Suprapubic skin (tissue), 4 donors: ENCODE measurements at regions not wholly inside any gene's neighbourhood (a gene's known extent, or its start where the extent isn't known, plus 50 kb on each side); places are given as distances from the start of the nearest gene placed in this dataset.

Experiments used
- DNase-seq, 2 donors: peaks; one replicate each; pipeline ENCODE4 v3.0.0-alpha.2; 2019; ENCODE audit warnings: low spot score in 2 of 2
- H3K27ac ChIP-seq: fragments of 200-600 bp; sonication (generic); one replicate; pipeline ENCODE4 v1.5.1; 2019
- H3K27me3 ChIP-seq: fragments of 200-600 bp; sonication (generic); one replicate; pipeline ENCODE4 v1.5.1; 2019
- H3K36me3 ChIP-seq: fragments of 200-600 bp; sonication (generic); one replicate; pipeline ENCODE4 v1.5.1; 2019
- H3K4me1 ChIP-seq: fragments of 200-600 bp; sonication (generic); one replicate; pipeline ENCODE4 v1.5.1; 2019
- H3K4me3 ChIP-seq: fragments of 200-600 bp; sonication (generic); one replicate; pipeline ENCODE4 v1.5.1; 2019; ENCODE audit warnings: mild to moderate bottlenecking
- H3K9me3 ChIP-seq: fragments of 200-600 bp; sonication (generic); one replicate; pipeline ENCODE4 v1.5.1; 2019
- EP300 ChIP-seq: sonication (generic); formaldehyde crosslinking; IDR thresholded peaks from one replicate; pipeline ENCODE4 v1.6.1; 2017; ENCODE audit warnings: antibody characterized with exemption
- POLR2A ChIP-seq, 2 donors: fragments of 450-650 bp; IDR thresholded peaks; one replicate each; pipeline ENCODE4 v1.6.1; 2017; ENCODE audit warnings: antibody characterized with exemption in 2 of 2, mild to moderate bottlenecking in 2 of 2, moderate library complexity in 2 of 2
- POLR2AphosphoS5 ChIP-seq, 3 donors: sonication (generic); formaldehyde crosslinking; IDR thresholded peaks; one replicate each; pipeline ENCODE4 v1.6.1; 2017; ENCODE audit warnings: antibody characterized with exemption in 3 of 3
- WGBS: methylation state at CpG from one replicate; pipeline ENCODE4 v1.1.5; 2018; 5-methylcytosine and 5-hydroxymethylcytosine counted together
- TF ChIP-seq, protein P1 (sequence below), 2 donors: fragments of 200-600 bp in 1 of 2; fragments of 450-650 bp in 1 of 2; sonication (generic) in 1 of 2; IDR thresholded peaks; one replicate each; pipeline ENCODE4 v1.5.1; 2016 to 2019; ENCODE audit warnings: antibody characterized with exemption in 2 of 2, mild to moderate bottlenecking in 1 of 2, moderate library complexity in 1 of 2

DNA sequence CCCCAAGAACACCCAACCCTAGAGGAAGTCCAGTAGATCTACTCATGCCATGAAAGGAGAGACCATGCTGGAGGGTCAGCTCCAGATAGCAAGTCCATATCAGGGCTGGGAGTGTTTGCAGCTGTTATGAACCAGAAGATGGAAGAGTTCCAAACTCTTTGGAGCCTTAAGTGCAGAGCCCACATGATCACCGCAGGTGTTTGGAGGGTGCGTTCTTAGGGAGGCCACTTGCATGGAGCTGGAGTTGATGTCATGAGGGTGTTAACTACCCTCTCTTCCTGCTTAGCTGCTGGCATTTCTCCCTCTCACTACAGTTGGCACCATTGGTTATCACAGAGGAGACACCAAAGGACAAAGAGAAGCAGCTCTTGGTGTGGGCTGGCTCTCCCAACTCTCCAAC is 616.9 kb downstream of the AJAP1 start:
- 63% methylated on average over 2 of the region's 2 CpGs for WGBS
- H3K4me3 ChIP-seq = no peak overlapping the region
- no peaks in the 10 kb centered on the region for H3K36me3 ChIP-seq
- H3K9me3 ChIP-seq = no peaks in the 10 kb centered on the region
- DNase-seq = peak in 1 of 2 donors; percentile 16
- H3K27me3 ChIP-seq = peaks cover 18% of the 10 kb centered on the region
- no peaks in the 10 kb centered on the region for H3K4me1 ChIP-seq
- H3K27ac ChIP-seq = no peak overlapping the region
- no peak for TF ChIP-seq POLR2A (IDR thresholded peaks at IDR 0.05)
- TF ChIP-seq, protein P1, sequence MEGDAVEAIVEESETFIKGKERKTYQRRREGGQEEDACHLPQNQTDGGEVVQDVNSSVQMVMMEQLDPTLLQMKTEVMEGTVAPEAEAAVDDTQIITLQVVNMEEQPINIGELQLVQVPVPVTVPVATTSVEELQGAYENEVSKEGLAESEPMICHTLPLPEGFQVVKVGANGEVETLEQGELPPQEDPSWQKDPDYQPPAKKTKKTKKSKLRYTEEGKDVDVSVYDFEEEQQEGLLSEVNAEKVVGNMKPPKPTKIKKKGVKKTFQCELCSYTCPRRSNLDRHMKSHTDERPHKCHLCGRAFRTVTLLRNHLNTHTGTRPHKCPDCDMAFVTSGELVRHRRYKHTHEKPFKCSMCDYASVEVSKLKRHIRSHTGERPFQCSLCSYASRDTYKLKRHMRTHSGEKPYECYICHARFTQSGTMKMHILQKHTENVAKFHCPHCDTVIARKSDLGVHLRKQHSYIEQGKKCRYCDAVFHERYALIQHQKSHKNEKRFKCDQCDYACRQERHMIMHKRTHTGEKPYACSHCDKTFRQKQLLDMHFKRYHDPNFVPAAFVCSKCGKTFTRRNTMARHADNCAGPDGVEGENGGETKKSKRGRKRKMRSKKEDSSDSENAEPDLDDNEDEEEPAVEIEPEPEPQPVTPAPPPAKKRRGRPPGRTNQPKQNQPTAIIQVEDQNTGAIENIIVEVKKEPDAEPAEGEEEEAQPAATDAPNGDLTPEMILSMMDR (IDR thresholded peaks at IDR 0.05) = no peak
- no peak for TF ChIP-seq POLR2AphosphoS5 (IDR thresholded peaks at IDR 0.05)
- TF ChIP-seq EP300 = no peak

DNA sequence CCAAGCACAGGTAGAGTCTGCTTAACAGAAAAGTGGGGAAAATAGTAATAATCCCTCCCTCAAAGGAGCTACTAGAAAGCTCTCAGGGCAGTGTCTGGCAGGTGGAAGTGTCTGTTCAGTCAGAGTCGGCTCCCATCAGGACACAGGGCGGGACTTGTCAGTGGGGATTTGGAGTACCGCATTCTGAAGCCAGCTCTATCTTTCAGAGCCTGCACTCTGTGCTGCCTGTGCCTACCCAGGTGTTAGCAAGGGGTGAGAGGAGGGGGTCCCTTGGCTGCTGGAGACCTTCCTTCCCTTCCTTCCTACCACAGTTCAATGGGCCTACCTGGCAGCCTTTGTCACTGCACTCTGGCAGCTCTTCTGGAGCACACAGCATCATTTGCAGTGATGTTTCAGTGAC is 615.5 kb downstream of the AJAP1 start:
- WGBS = 90% methylated on average over 3 of the region's 3 CpGs
- H3K27me3 ChIP-seq = peaks cover 20% of the 10 kb centered on the region
- no peaks in the 10 kb centered on the region for H3K36me3 ChIP-seq
- TF ChIP-seq POLR2A (IDR thresholded peaks at IDR 0.05) = no peak
- TF ChIP-seq, protein P1 (IDR thresholded peaks at IDR 0.05) = no peak
- TF ChIP-seq POLR2AphosphoS5 (IDR thresholded peaks at IDR 0.05) = no peak
- TF ChIP-seq EP300 = no peak
- no peak overlapping the region for H3K27ac ChIP-seq
- H3K9me3 ChIP-seq = no peaks in the 10 kb centered on the region
- no peak overlapping the region for H3K4me3 ChIP-seq
- peak in 1 of 2 donors; percentile 30 for DNase-seq
- H3K4me1 ChIP-seq = no peaks in the 10 kb centered on the region

DNA sequence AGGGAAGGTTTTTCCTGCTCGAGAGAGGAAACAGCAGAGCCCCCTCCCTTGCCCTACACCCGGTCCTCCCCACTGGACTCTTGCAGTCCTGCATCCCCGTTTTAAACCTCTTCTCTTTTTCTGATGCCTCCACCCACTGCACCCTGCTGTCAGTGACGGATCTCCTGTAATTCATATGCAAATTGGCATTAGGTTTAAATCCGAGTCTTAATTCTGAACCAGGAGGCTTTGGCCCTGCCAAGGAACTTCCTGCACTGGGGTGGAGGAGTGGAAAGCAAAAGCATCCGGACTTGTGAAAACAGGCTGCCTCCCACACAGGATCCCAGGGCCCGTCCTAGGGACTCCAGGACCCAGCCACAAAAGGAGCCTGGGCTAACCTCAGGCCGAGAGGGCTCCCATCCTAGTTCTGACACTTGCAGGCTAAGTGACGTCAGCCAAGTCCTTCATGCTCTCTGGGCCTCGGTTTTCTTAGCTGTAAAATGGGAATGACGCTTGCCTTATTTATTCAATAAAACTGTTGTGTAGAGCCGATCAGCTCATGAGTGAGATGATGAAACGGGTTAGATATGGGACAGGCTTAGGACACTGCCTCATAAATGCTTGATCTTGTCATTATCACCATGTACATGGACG is 613.3 kb downstream of the AJAP1 start:
- 47% methylated on average over 14 of the region's 14 CpGs for WGBS
- peaks cover 18% of the 10 kb centered on the region for H3K27me3 ChIP-seq
- H3K4me3 ChIP-seq = no peak overlapping the region
- H3K36me3 ChIP-seq = no peaks in the 10 kb centered on the region
- H3K27ac ChIP-seq = no peak overlapping the region
- TF ChIP-seq EP300 = no peak
- TF ChIP-seq POLR2AphosphoS5 (IDR thresholded peaks at IDR 0.05) = no peak
- TF ChIP-seq, protein P1 (IDR thresholded peaks at IDR 0.05) = no peak
- no peak for TF ChIP-seq POLR2A (IDR thresholded peaks at IDR 0.05)
- peak in 1 of 2 donors; percentile 32 for DNase-seq
- no peaks in the 10 kb centered on the region for H3K4me1 ChIP-seq
- no peaks in the 10 kb centered on the region for H3K9me3 ChIP-seq

DNA sequence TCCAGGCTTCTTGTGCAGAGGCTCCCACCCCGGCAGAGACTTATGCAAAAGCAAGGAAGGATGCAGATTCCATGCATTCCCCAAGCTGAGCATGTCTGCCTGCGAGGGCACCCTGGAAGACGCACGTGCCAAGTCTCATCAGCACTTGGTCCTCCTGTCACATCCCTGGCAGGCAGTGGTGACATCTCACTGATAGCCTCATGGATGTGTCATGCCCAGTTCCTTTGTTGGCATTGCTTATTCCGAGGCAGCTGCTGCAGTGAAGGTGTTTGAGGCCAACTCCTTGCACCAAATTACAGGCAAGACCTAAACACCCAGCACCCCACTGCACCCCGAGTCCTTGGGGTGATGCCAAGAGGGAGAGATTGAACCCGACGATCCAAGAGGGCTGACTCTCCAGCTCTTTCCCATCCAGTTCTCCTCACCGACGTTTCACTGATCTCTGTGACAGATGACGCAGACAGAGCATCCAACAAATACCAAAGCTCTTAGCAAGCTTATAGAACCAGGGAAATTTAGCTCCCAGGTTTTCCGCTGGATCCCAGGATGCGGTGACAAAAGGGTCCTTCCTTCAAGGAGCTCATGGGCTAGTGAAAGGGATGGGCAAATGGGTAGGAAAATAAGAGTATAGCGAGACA is 611.1 kb downstream of the AJAP1 start:
- Histone ChIP-seq H3K36me3 (no peaks in the 10 kb centered on the region), H3K4me3 (no peak overlapping the region), H3K27ac (no peak overlapping the region), H3K4me1 (no peaks in the 10 kb centered on the region), H3K27me3 (peaks cover 18% of the 10 kb centered on the region), H3K9me3 (no peaks in the 10 kb centered on the region)
- DNase-seq = peak in 1 of 2 donors; percentile 19
- TF ChIP-seq POLR2A (IDR thresholded peaks at IDR 0.05) (no peak), POLR2AphosphoS5 (IDR thresholded peaks at IDR 0.05) (no peak), EP300 (no peak)
- TF ChIP-seq, protein P1 (IDR thresholded peaks at IDR 0.05) = no peak
- 74% methylated on average over 14 of the region's 14 CpGs for WGBS

DNA sequence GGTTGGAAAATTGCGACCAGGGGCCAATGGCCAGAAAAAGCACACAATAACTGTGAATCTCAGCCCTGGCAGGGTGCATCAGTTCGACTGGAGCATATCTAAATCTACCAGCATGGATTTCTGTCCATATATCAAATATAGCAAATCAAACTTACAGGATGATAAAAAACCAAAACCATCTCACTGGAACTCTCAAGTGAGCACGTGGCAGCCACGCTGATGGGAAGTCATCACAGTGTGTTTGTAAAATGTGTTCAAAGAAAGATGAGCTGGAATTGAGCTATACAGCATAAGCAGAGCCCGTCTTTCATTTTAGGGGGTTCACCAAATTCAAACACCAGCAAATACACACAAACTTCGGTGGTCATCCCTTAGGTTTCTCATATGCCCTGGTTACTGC is 610.1 kb downstream of the AJAP1 start:
- Histone ChIP-seq H3K27ac (no peak overlapping the region), H3K27me3 (peaks cover 18% of the 10 kb centered on the region), H3K4me1 (no peaks in the 10 kb centered on the region), H3K4me3 (no peak overlapping the region), H3K36me3 (no peaks in the 10 kb centered on the region), H3K9me3 (no peaks in the 10 kb centered on the region)
- DNase-seq = no peak
- 69% methylated on average over 6 of the region's 6 CpGs for WGBS
- TF ChIP-seq, protein P1 (IDR thresholded peaks at IDR 0.05) = no peak
- TF ChIP-seq POLR2AphosphoS5 (IDR thresholded peaks at IDR 0.05) = no peak
- no peak for TF ChIP-seq POLR2A (IDR thresholded peaks at IDR 0.05)
- TF ChIP-seq EP300 = no peak
